ENCODE measurements at regions not wholly inside any gene's neighbourhood (a gene's known extent, or its start where the extent isn't known, plus 50 kb on each side); places are given as distances from the start of the nearest gene placed in this dataset.

DNA sequence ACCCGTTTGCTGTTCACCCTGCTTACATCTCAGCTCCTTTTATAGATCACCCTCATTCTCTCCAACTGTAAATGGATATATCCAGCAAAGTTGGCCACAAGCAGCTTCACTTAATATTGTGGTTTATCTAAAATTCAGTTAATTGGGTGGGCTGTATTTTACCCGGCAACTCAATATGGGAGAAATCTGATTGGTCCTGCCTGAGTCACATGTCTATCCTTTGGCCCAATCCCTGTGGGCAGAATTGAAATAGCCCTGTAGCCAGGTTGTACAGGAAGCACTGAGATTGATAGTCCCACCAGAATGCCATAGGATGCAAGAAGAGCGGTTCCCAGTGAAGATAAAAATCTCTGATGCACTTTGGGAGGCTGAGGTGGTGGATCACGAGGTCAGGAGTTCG lies 73.2 kb downstream of the AIPL1 start:
- TF ChIP-seq, protein P1, sequence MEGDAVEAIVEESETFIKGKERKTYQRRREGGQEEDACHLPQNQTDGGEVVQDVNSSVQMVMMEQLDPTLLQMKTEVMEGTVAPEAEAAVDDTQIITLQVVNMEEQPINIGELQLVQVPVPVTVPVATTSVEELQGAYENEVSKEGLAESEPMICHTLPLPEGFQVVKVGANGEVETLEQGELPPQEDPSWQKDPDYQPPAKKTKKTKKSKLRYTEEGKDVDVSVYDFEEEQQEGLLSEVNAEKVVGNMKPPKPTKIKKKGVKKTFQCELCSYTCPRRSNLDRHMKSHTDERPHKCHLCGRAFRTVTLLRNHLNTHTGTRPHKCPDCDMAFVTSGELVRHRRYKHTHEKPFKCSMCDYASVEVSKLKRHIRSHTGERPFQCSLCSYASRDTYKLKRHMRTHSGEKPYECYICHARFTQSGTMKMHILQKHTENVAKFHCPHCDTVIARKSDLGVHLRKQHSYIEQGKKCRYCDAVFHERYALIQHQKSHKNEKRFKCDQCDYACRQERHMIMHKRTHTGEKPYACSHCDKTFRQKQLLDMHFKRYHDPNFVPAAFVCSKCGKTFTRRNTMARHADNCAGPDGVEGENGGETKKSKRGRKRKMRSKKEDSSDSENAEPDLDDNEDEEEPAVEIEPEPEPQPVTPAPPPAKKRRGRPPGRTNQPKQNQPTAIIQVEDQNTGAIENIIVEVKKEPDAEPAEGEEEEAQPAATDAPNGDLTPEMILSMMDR (conservative IDR thresholded peaks at IDR 0.05), result no peak
- no peak for TF ChIP-seq ZFX (IDR thresholded peaks at IDR 0.05)

Data from C4-2B (cell line).